PC-9 (cell line): ENCODE measurements at regions not wholly inside any gene's neighbourhood (a gene's known extent, or its start where the extent isn't known, plus 50 kb on each side); places are given as distances from the start of the nearest gene placed in this dataset.

Experiments used
- BruUV-seq: library from RNA; stranded (reverse); fragments of 400-500 nt; replicated peaks from 2 replicates; lab custom pipeline; 2021; lab: Mats Ljungman, UMichigan
- CTCF ChIA-PET: fragments of 300-600 bp; sonication (Branson Sonifier 250); formaldehyde crosslinking; loops from one replicate; lab custom pipeline; 2022; ENCODE audit warnings: antibody characterized with exemption; lab: Charles Lee
- POLR2A ChIA-PET: fragments of 300-600 bp; sonication (Branson Sonifier 250); formaldehyde crosslinking; loops from one replicate; lab custom pipeline; 2022; ENCODE audit warnings: antibody characterized with exemption; ENCODE audit not compliant: unreplicated experiment; lab: Charles Lee
- DNase-seq, 2 experiments: peaks; one replicate each; pipeline versions ENCODE4 v3.0.0 to v3.0.0-alpha.2; 2015 to 2022; ENCODE audit warnings: mixed read lengths in 1 of 2
- H2AFZ ChIP-seq: fragments of 200-600 bp; sonication (generic); 2 replicates; pipeline ENCODE4 v1.8.1; 2017; ENCODE audit warnings: antibody characterized with exemption
- H3F3A ChIP-seq: fragments of 200-600 bp; sonication (generic); 2 replicates; pipeline ENCODE4 v1.8.1; 2017; ENCODE audit warnings: antibody characterized with exemption, mild to moderate bottlenecking, low read depth; ENCODE audit not compliant: insufficient read depth
- H3K27ac ChIP-seq: fragments of 200-600 bp; sonication (generic); 2 replicates; pipeline ENCODE4 v1.6.1; 2016; ENCODE audit warnings: mixed run types
- H3K27me3 ChIP-seq: fragments of 200-600 bp; sonication (generic); 2 replicates; pipeline ENCODE4 v1.6.1; 2016; ENCODE audit warnings: low read depth, mixed run types; ENCODE audit not compliant: insufficient read depth
- H3K36me3 ChIP-seq: fragments of 200-600 bp; sonication (generic); 2 replicates; pipeline ENCODE4 v1.6.1; 2016; ENCODE audit warnings: low read depth, mixed run types
- H3K4me1 ChIP-seq: fragments of 200-600 bp; sonication (generic); replicated peaks from 2 replicates; pipeline ENCODE4 v1.6.1; 2016; ENCODE audit warnings: mixed run types; ENCODE audit not compliant: insufficient read depth
- H3K4me2 ChIP-seq: fragments of 200-600 bp; sonication (generic); 2 replicates; pipeline ENCODE4 v1.6.1; 2017; ENCODE audit warnings: mixed run types
- H3K4me3 ChIP-seq: fragments of 200-600 bp; sonication (generic); 2 replicates; pipeline ENCODE4 v1.6.1; 2016; ENCODE audit warnings: mixed run types
- H3K79me2 ChIP-seq: fragments of 200-600 bp; sonication (generic); 2 replicates; pipeline ENCODE4 v1.6.1; 2017; ENCODE audit warnings: low read depth, mixed run types
- H3K9me2 ChIP-seq: fragments of 200-600 bp; sonication (generic); 2 replicates; pipeline ENCODE4 v1.8.1; 2017; ENCODE audit warnings: mild to moderate bottlenecking; ENCODE audit not compliant: insufficient read depth
- H3K9me3 ChIP-seq: fragments of 200-600 bp; sonication (generic); 2 replicates; pipeline ENCODE4 v1.8.1; 2016; ENCODE audit warnings: low read depth; ENCODE audit not compliant: insufficient read depth
- H4K20me1 ChIP-seq: fragments of 200-600 bp; sonication (generic); 2 replicates; pipeline ENCODE4 v1.8.1; 2017; ENCODE audit not compliant: insufficient read depth
- EZH2 ChIP-seq: fragments of 200-600 bp; sonication (generic); IDR thresholded peaks from 2 replicates; pipeline ENCODE4 v1.8.0; 2017; ENCODE audit warnings: antibody characterized with exemption, low read depth
- intact Hi-C: fragments of 100-400 bp; cut with micrococcal nuclease; formaldehyde crosslinking; loops from one replicate; pipeline ENCODE4 v1.10.0; 2022; ENCODE audit not compliant: unreplicated experiment
- TF ChIP-seq, protein P1 (sequence below): fragments of 200-600 bp; sonication (generic); conservative IDR thresholded peaks from 2 replicates; pipeline ENCODE4 v1.6.1; 2017; ENCODE audit warnings: mixed run types, antibody characterized with exemption, mild to moderate bottlenecking, moderate library complexity

DNA sequence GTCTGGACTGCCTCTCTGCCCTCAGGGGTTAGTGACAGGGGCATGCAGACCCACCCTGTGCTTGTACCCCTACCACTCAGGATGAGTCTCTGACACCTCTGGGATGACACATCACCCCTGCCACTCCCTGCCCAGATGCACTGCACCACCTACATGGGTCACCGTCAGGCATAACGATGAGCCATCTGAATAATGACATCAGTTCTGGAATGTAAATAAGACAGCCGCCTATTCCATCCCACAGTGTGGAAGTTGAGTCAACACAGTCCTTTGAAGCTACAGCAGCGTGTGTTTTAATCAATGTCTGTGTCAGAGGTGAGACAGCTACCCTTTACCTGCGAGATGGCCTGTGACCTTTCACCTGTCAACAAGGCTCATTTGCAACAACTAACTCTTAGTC is 268.7 kb upstream of the ARRDC4 start:
- intact Hi-C loops: no loop called here
- Histone ChIP-seq H3K79me2 (no peaks in the 10 kb centered on the region), H3K4me1 (no peaks in the 10 kb centered on the region), H2AFZ (no peak overlapping the region), H4K20me1 (no peaks in the 10 kb centered on the region; the same call in 1 of the 2 replicates), H3K4me3 (no peak overlapping the region), H3K4me2 (no peak overlapping the region), H3K27me3 (no peaks in the 10 kb centered on the region), H3F3A (no peaks in the 10 kb centered on the region), H3K9me3 (no peaks in the 10 kb centered on the region), H3K36me3 (no peaks in the 10 kb centered on the region), H3K27ac (no peak overlapping the region), H3K9me2 (no peaks in the 10 kb centered on the region)
- TF ChIP-seq EZH2: no peak
- TF ChIP-seq, protein P1, sequence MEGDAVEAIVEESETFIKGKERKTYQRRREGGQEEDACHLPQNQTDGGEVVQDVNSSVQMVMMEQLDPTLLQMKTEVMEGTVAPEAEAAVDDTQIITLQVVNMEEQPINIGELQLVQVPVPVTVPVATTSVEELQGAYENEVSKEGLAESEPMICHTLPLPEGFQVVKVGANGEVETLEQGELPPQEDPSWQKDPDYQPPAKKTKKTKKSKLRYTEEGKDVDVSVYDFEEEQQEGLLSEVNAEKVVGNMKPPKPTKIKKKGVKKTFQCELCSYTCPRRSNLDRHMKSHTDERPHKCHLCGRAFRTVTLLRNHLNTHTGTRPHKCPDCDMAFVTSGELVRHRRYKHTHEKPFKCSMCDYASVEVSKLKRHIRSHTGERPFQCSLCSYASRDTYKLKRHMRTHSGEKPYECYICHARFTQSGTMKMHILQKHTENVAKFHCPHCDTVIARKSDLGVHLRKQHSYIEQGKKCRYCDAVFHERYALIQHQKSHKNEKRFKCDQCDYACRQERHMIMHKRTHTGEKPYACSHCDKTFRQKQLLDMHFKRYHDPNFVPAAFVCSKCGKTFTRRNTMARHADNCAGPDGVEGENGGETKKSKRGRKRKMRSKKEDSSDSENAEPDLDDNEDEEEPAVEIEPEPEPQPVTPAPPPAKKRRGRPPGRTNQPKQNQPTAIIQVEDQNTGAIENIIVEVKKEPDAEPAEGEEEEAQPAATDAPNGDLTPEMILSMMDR: no peak
- no peak for DNase-seq
- POLR2A ChIA-PET: no interaction called here
- CTCF ChIA-PET: no interaction called here
- no TSS peak for BruUV-seq

DNA sequence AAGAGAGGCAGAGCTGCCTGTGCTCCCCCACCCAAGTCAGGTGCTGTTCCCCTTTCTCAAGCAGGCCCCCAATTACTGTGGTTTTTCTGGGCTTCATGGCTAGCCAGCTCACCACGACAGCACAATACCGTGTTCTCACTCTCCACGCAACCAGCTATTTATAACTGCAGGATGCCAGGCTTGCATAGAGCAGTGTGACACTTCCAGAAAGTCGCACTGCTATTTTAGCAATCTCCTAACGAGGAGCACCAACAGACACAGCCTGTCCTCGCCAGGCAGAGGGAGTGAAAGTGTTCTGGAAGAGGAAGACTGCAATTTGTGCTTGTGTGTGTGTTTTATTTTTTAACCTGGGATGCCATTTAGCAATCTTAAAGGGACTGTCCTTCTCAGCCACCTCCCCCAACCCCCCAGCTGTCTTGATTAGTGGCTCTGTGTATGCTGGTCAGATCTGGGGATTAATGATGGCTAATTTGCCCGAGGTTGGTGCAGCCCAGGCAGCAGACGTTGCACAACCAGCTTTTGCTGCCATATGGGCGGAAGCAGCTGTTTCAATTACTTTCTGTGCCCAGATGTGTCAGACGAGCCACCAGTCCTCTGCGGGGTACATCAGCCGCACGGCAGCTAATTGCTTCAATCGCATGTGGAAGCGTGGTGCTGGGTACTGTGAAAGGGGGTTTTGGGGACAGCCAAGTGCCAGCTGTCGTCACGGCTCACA is 268.0 kb upstream of the ARRDC4 start:
- Histone ChIP-seq H3K36me3 (no peaks in the 10 kb centered on the region), H3K4me2 (no peak overlapping the region), H3K9me2 (no peaks in the 10 kb centered on the region), H3F3A (no peaks in the 10 kb centered on the region), H4K20me1 (no peaks in the 10 kb centered on the region; the same call in 1 of the 2 replicates), H3K79me2 (no peaks in the 10 kb centered on the region), H3K4me3 (no peak overlapping the region), H3K27me3 (no peaks in the 10 kb centered on the region), H2AFZ (no peak overlapping the region), H3K9me3 (no peaks in the 10 kb centered on the region), H3K4me1 (no peaks in the 10 kb centered on the region), H3K27ac (no peak overlapping the region)
- ChIA-PET CTCF (no interaction called here), POLR2A (no interaction called here)
- intact Hi-C loops: no loop called here
- TF ChIP-seq, protein P1: no peak
- no peak for TF ChIP-seq EZH2
- DNase-seq: no peak
- BruUV-seq: no TSS peak

DNA sequence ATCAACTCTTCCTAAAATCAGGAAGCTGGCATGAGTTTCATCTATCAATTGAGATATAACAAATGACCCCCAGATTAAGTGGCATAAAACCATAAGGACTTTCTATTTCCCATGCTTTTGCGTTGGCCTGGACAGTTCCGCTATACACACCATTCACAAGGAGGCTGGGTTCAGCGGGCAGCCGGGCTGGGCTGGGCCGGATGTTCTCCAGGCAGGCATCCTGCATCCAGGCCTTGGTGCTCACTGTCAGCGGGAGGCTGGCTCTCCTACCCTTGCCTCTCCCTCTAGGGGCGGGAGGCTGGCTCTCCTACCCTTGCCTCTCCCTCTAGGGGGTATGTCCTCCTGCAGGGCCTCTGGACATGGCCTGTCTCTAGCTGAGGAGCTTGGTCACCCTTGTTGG is 266.0 kb upstream of the ARRDC4 start:
- Histone ChIP-seq H3K27me3 (no peaks in the 10 kb centered on the region), H3K79me2 (no peaks in the 10 kb centered on the region), H3F3A (no peaks in the 10 kb centered on the region), H3K9me3 (no peaks in the 10 kb centered on the region), H3K4me2 (no peak overlapping the region), H4K20me1 (no peaks in the 10 kb centered on the region; the same call in 1 of the 2 replicates), H3K4me3 (no peak overlapping the region), H3K4me1 (no peaks in the 10 kb centered on the region), H3K9me2 (no peaks in the 10 kb centered on the region), H3K36me3 (no peaks in the 10 kb centered on the region), H3K27ac (no peak overlapping the region), H2AFZ (no peak overlapping the region)
- CTCF ChIA-PET: no interaction called here
- no peak for DNase-seq
- no peak for TF ChIP-seq EZH2
- TF ChIP-seq, protein P1: no peak
- intact Hi-C loops: no loop called here
- no TSS peak for BruUV-seq
- POLR2A ChIA-PET: no interaction called here
